ENCODE measurements at regions not wholly inside any gene's neighbourhood (a gene's known extent, or its start where the extent isn't known, plus 50 kb on each side); places are given as distances from the start of the nearest gene placed in this dataset.

DNA sequence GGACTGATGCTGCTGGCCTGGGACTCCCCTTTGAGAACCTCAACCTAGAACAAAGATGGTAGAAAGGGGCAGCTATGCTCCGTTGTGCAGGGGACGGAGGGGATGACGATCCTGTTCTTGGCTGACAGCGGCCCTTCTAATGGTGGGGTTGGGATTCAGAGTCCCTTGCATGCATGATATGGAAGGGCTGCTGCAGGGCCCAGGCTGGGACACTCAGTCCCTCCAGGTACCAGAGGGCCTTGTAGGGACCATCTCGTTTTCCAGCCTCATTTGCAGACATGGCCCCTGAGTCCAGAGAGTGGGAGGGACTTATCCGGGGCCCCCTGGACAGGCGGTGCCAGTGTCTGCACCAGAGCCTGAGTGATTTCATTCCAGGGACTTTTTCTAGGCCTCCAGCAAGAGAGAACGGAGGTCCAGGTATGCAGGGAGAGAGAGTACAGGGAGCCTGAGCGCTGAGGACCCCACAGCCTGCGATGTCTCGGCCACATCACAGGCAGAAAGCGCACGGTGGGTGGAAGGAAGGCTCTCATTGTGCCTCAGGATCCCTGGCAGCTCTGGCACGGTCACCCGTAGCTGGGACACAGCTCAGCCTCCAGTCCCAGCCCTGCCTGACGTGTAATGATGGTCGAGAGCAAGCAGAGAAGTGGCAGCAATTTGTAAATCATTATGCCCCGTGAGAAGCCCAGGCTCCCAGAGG is 860.8 kb downstream of the TBC1D22A start:
- H3K79me1 ChIP-seq (ENCODE audit: low read depth, low read length) = no peaks in the 10 kb centered on the region
- no peak overlapping the region for H4K91ac ChIP-seq (ENCODE audit: low read depth, low read length, poor library complexity)
- peaks cover 0 to 5% of the 10 kb centered on the region in 2 donors for H3K4me1 ChIP-seq (ENCODE audit: control insufficient read depth in 2 of 2, insufficient read depth in 1 of 2, low read depth in 1 of 2, low read length in 2 of 2)
- H2AFZ ChIP-seq (ENCODE audit: low read length) = no peak overlapping the region
- H3K4ac ChIP-seq (ENCODE audit: low read length) = no peak overlapping the region
- H3K27ac ChIP-seq (replicated peaks; ENCODE audit: low read length) = no peak overlapping the region
- WGBS, 2 donors (ENCODE audit: extremely low coverage in 2 of 2, insufficient read length in 2 of 2, insufficient replicate concordance in 1 of 2) = no CpG with 5 or more reads among the region's 18 CpGs
- H4K8ac ChIP-seq (ENCODE audit: low read depth, low read length) = no peak overlapping the region
- H3K9me3 ChIP-seq (replicated peaks in 1 of 2; ENCODE audit: control insufficient read depth in 2 of 2, insufficient read depth in 1 of 2, low read depth in 1 of 2, low read length in 2 of 2) = peaks cover 0 to 4% of the 10 kb centered on the region in 2 donors
- no peak overlapping the region for H2BK15ac ChIP-seq (ENCODE audit: low read length)
- H2BK120ac ChIP-seq (ENCODE audit: low read depth, low read length) = no peak overlapping the region
- no peak overlapping the region for H2BK5ac ChIP-seq (ENCODE audit: low read length)
- H2AK5ac ChIP-seq (ENCODE audit: low read depth, low read length) = no peak overlapping the region
- no peaks in the 10 kb centered on the region for H3K36me3 ChIP-seq (replicated peaks in 1 of 2; ENCODE audit: control insufficient read depth in 2 of 2, insufficient read depth in 2 of 2, low read length in 2 of 2)
- no peak overlapping the region for H2BK12ac ChIP-seq (ENCODE audit: low read length)
- no peak overlapping the region for H3K14ac ChIP-seq (ENCODE audit: low read length)
- H3K4me3 ChIP-seq (ENCODE audit: low read length in 2 of 2) = no peak overlapping the region
- no peak overlapping the region for H3K9ac ChIP-seq (ENCODE audit: low read depth, low read length, poor library complexity)
- no peaks in the 10 kb centered on the region for H3K27me3 ChIP-seq (ENCODE audit: control insufficient read depth in 3 of 3, insufficient read depth in 3 of 3, low read depth in 1 of 3, low read length in 3 of 3)
- no peak for DNase-seq (ENCODE audit: low spot score)
- no peak overlapping the region for H3K23ac ChIP-seq (ENCODE audit: low read depth, low read length, poor library complexity)
- no peak overlapping the region for H3K4me2 ChIP-seq (ENCODE audit: insufficient read depth, low read length, poor library complexity, severe bottlenecking)
- peak overlapping the region; percentile 32 for H3K18ac ChIP-seq (ENCODE audit: low read length)

DNA sequence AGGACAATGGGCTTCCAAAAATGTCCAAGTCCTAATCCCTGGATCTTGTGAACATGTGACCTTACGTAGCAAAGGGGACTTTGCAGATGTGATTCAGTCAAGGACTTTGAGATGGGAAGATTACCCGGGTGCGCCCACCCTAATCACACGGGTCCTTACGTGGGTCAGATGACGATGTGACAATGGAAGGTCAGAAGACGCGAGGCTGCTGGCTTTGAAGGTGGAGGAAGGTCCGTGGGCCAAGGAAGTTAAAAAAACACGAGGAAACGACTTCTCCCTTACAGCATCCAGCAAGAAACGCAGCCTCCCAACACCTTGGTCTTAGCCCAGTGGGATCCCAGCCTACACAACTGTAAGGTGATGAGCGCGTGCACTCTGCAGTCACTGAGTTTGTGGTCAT is 860.1 kb downstream of the TBC1D22A start:
- Histone ChIP-seq H3K23ac (ENCODE audit: low read depth, low read length, poor library complexity) (no peak overlapping the region), H2AK5ac (ENCODE audit: low read depth, low read length) (no peak overlapping the region), H3K36me3 (replicated peaks in 1 of 2; ENCODE audit: control insufficient read depth in 2 of 2, insufficient read depth in 2 of 2, low read length in 2 of 2) (no peaks in the 10 kb centered on the region), H2AFZ (ENCODE audit: low read length) (no peak overlapping the region), H3K4me2 (ENCODE audit: insufficient read depth, low read length, poor library complexity, severe bottlenecking) (no peak overlapping the region), H3K4ac (ENCODE audit: low read length) (no peak overlapping the region), H3K27me3 (ENCODE audit: control insufficient read depth in 3 of 3, insufficient read depth in 3 of 3, low read depth in 1 of 3, low read length in 3 of 3) (no peaks in the 10 kb centered on the region), H4K8ac (ENCODE audit: low read depth, low read length) (no peak overlapping the region), H3K14ac (ENCODE audit: low read length) (no peak overlapping the region), H3K27ac (replicated peaks; ENCODE audit: low read length) (no peak overlapping the region), H2BK15ac (ENCODE audit: low read length) (no peak overlapping the region), H2BK120ac (ENCODE audit: low read depth, low read length) (no peak overlapping the region), H3K79me1 (ENCODE audit: low read depth, low read length) (no peaks in the 10 kb centered on the region), H2BK12ac (ENCODE audit: low read length) (no peak overlapping the region), H3K4me3 (ENCODE audit: low read length in 2 of 2) (no peak overlapping the region), H3K18ac (ENCODE audit: low read length) (no peak overlapping the region), H3K9me3 (replicated peaks in 1 of 2; ENCODE audit: control insufficient read depth in 2 of 2, insufficient read depth in 1 of 2, low read depth in 1 of 2, low read length in 2 of 2) (peaks cover 0 to 2% of the 10 kb centered on the region in 2 donors), H3K4me1 (ENCODE audit: control insufficient read depth in 2 of 2, insufficient read depth in 1 of 2, low read depth in 1 of 2, low read length in 2 of 2) (peaks cover 0 to 5% of the 10 kb centered on the region in 2 donors), H4K91ac (ENCODE audit: low read depth, low read length, poor library complexity) (no peak overlapping the region), H3K9ac (ENCODE audit: low read depth, low read length, poor library complexity) (no peak overlapping the region), H2BK5ac (ENCODE audit: low read length) (no peak overlapping the region)
- no CpG with 5 or more reads among the region's 14 CpGs for WGBS, 2 donors (ENCODE audit: extremely low coverage in 2 of 2, insufficient read length in 2 of 2, insufficient replicate concordance in 1 of 2)
- DNase-seq (ENCODE audit: low spot score) = no peak

DNA sequence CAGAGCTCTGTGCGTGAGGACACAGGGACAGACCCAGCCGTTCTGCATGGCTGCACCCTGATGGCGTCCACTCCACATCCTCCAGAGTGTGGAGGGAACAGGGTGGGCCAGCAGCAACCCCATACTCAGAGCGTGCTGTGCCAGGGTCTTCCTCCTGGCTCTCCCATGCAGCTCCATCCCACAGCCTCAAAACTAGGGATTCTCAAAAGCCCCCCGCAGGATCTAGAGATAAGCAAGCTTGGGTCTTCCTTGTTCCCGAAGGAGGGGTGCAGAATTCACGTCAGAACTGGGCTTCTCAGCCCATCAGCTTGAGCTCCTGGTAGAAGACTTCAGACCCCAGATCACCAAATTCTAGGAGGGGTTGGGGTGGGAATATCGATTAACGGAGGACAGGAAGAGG is 858.8 kb downstream of the TBC1D22A start:
- Histone ChIP-seq H3K9ac (ENCODE audit: low read depth, low read length, poor library complexity) (no peak overlapping the region), H2AK5ac (ENCODE audit: low read depth, low read length) (no peak overlapping the region), H4K8ac (ENCODE audit: low read depth, low read length) (no peak overlapping the region), H3K4me2 (ENCODE audit: insufficient read depth, low read length, poor library complexity, severe bottlenecking) (no peak overlapping the region), H4K91ac (ENCODE audit: low read depth, low read length, poor library complexity) (no peak overlapping the region), H3K36me3 (replicated peaks in 1 of 2; ENCODE audit: control insufficient read depth in 2 of 2, insufficient read depth in 2 of 2, low read length in 2 of 2) (no peaks in the 10 kb centered on the region), H3K23ac (ENCODE audit: low read depth, low read length, poor library complexity) (no peak overlapping the region), H3K4ac (ENCODE audit: low read length) (no peak overlapping the region), H2AFZ (ENCODE audit: low read length) (no peak overlapping the region), H3K27me3 (ENCODE audit: control insufficient read depth in 3 of 3, insufficient read depth in 3 of 3, low read depth in 1 of 3, low read length in 3 of 3) (no peaks in the 10 kb centered on the region), H3K27ac (replicated peaks; ENCODE audit: low read length) (no peak overlapping the region), H2BK15ac (ENCODE audit: low read length) (no peak overlapping the region), H2BK5ac (ENCODE audit: low read length) (no peak overlapping the region), H2BK12ac (ENCODE audit: low read length) (no peak overlapping the region), H3K79me1 (ENCODE audit: low read depth, low read length) (no peaks in the 10 kb centered on the region), H3K14ac (ENCODE audit: low read length) (peak overlapping the region; percentile 58), H3K4me1 (ENCODE audit: control insufficient read depth in 2 of 2, insufficient read depth in 1 of 2, low read depth in 1 of 2, low read length in 2 of 2) (peaks cover 0 to 5% of the 10 kb centered on the region in 2 donors), H3K4me3 (ENCODE audit: low read length in 2 of 2) (no peak overlapping the region), H2BK120ac (ENCODE audit: low read depth, low read length) (no peak overlapping the region), H3K9me3 (replicated peaks in 1 of 2; ENCODE audit: control insufficient read depth in 2 of 2, insufficient read depth in 1 of 2, low read depth in 1 of 2, low read length in 2 of 2) (peaks cover 0 to 5% of the 10 kb centered on the region in 2 donors), H3K18ac (ENCODE audit: low read length) (peak overlapping the region; percentile 24)
- no CpG with 5 or more reads among the region's 9 CpGs for WGBS, 2 donors (ENCODE audit: extremely low coverage in 2 of 2, insufficient read length in 2 of 2, insufficient replicate concordance in 1 of 2)
- DNase-seq (ENCODE audit: low spot score) = no peak

DNA sequence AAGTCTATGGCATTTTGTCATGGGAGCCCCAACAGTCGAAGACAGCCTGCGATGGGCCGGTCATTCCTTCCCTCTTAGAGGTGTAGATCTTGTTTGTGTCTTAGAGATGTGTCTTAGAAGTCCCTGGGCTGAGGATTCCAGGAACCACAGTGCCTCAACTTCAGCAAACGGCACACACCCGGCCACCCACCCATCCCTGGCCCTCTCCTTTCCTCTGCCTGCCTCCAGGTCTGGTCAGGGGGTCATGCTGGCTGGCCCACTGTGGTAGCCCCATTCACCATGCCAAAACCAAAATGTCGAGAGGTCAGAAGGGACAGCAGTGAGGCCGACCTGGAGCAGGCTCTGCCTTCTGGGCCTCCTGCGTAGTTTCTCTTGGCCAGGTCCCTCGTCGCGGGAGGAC is 857.9 kb downstream of the TBC1D22A start:
- no peak overlapping the region for H3K27ac ChIP-seq (replicated peaks; ENCODE audit: low read length)
- H4K8ac ChIP-seq (ENCODE audit: low read depth, low read length) = no peak overlapping the region
- H3K4me2 ChIP-seq (ENCODE audit: insufficient read depth, low read length, poor library complexity, severe bottlenecking) = no peak overlapping the region
- no peak overlapping the region for H2BK5ac ChIP-seq (ENCODE audit: low read length)
- no peak for DNase-seq (ENCODE audit: low spot score)
- H3K18ac ChIP-seq (ENCODE audit: low read length) = peak overlapping the region; percentile 42
- H3K14ac ChIP-seq (ENCODE audit: low read length) = no peak overlapping the region
- no peaks in the 10 kb centered on the region for H3K27me3 ChIP-seq (ENCODE audit: control insufficient read depth in 3 of 3, insufficient read depth in 3 of 3, low read depth in 1 of 3, low read length in 3 of 3)
- H2BK15ac ChIP-seq (ENCODE audit: low read length) = no peak overlapping the region
- H3K4ac ChIP-seq (ENCODE audit: low read length) = no peak overlapping the region
- H2BK120ac ChIP-seq (ENCODE audit: low read depth, low read length) = no peak overlapping the region
- no peak overlapping the region for H2BK12ac ChIP-seq (ENCODE audit: low read length)
- H3K79me1 ChIP-seq (ENCODE audit: low read depth, low read length) = no peaks in the 10 kb centered on the region
- no peak overlapping the region for H2AFZ ChIP-seq (ENCODE audit: low read length)
- no peak overlapping the region for H3K9ac ChIP-seq (ENCODE audit: low read depth, low read length, poor library complexity)
- peaks cover 0 to 5% of the 10 kb centered on the region in 2 donors for H3K9me3 ChIP-seq (replicated peaks in 1 of 2; ENCODE audit: control insufficient read depth in 2 of 2, insufficient read depth in 1 of 2, low read depth in 1 of 2, low read length in 2 of 2)
- peak overlapping the region; percentile 22 for H2AK5ac ChIP-seq (ENCODE audit: low read depth, low read length)
- peaks cover 0 to 5% of the 10 kb centered on the region in 2 donors for H3K4me1 ChIP-seq (ENCODE audit: control insufficient read depth in 2 of 2, insufficient read depth in 1 of 2, low read depth in 1 of 2, low read length in 2 of 2)
- H4K91ac ChIP-seq (ENCODE audit: low read depth, low read length, poor library complexity) = no peak overlapping the region
- no peaks in the 10 kb centered on the region for H3K36me3 ChIP-seq (replicated peaks in 1 of 2; ENCODE audit: control insufficient read depth in 2 of 2, insufficient read depth in 2 of 2, low read length in 2 of 2)
- no peak overlapping the region for H3K23ac ChIP-seq (ENCODE audit: low read depth, low read length, poor library complexity)
- no peak overlapping the region for H3K4me3 ChIP-seq (ENCODE audit: low read length in 2 of 2)
- WGBS, 2 donors (ENCODE audit: extremely low coverage in 2 of 2, insufficient read length in 2 of 2, insufficient replicate concordance in 1 of 2) = no CpG with 5 or more reads among the region's 11 CpGs
